ENCODE measurements at regions not wholly inside any gene's neighbourhood (a gene's known extent, or its start where the extent isn't known, plus 50 kb on each side); places are given as distances from the start of the nearest gene placed in this dataset.

- TF ChIP-seq CTCF (conservative IDR thresholded peaks at IDR 0.05) (no peak), ZFX (IDR thresholded peaks at IDR 0.05) (no peak)
These were observed 659.4 kb downstream of the TENT5A start for GRCh38 chr6:81093051-81093450.
